HPDE6-E6E7 (cell line): ENCODE measurements at regions not wholly inside any gene's neighbourhood (a gene's known extent, or its start where the extent isn't known, plus 50 kb on each side); places are given as distances from the start of the nearest gene placed in this dataset.

Source experiments
- DNase-seq: peaks from one replicate; pipeline ENCODE4 v3.0.0; 2011; ENCODE audit warnings: missing footprints; ENCODE audit errors: extremely low spot score

- DNase-seq = no peak
Observed at GRCh38 chr20:22466447-22467171, 117.8 kb downstream of the FOXA2 start.

GRCh38 chr20:22465622-22466446 is 118.5 kb downstream of the FOXA2 start:
- no peak for DNase-seq

GRCh38 chr20:22464312-22465003 is 119.9 kb downstream of the FOXA2 start:
- no peak for DNase-seq

GRCh38 chr20:22462975-22463914 is 121.1 kb downstream of the FOXA2 start:
- no peak for DNase-seq

- no peak for DNase-seq
Observed at GRCh38 chr20:22460803-22461202, 123.6 kb downstream of the FOXA2 start.

GRCh38 chr20:22460231-22460630 is 124.1 kb downstream of the FOXA2 start:
- DNase-seq = peak; percentile 63

GRCh38 chr20:22459754-22460153 is 124.6 kb downstream of the FOXA2 start:
- DNase-seq = no peak

- no peak for DNase-seq
Observed at GRCh38 chr20:22456109-22456508, 128.3 kb downstream of the FOXA2 start.

GRCh38 chr20:22455259-22455658 is 129.1 kb downstream of the FOXA2 start:
- DNase-seq = no peak

- peak; percentile 51 for DNase-seq
Observed at GRCh38 chr20:22453244-22454080, 130.9 kb downstream of the FOXA2 start.

GRCh38 chr20:22452442-22453011 is 131.8 kb downstream of the FOXA2 start:
- no peak for DNase-seq

- no peak for DNase-seq
Observed at GRCh38 chr20:22450537-22450936, 133.8 kb downstream of the FOXA2 start.

GRCh38 chr20:22449188-22449973 is 135.0 kb downstream of the FOXA2 start:
- no peak for DNase-seq

GRCh38 chr20:22447447-22447778 is 137.0 kb downstream of the FOXA2 start:
- DNase-seq = no peak

- peak; percentile 52 for DNase-seq
Observed at GRCh38 chr20:22446613-22447446, 137.5 kb downstream of the FOXA2 start.

- no peak for DNase-seq
Observed at GRCh38 chr20:22442318-22442717, 142.1 kb downstream of the FOXA2 start.

GRCh38 chr20:22438926-22439325 is 145.4 kb downstream of the FOXA2 start:
- no peak for DNase-seq

- no peak for DNase-seq
Observed at GRCh38 chr20:22438346-22438745, 146.0 kb downstream of the FOXA2 start.

GRCh38 chr20:22437354-22437753 is 147.0 kb downstream of the FOXA2 start:
- no peak for DNase-seq
